WTC11 (cell line): ENCODE measurements at regions not wholly inside any gene's neighbourhood (a gene's known extent, or its start where the extent isn't known, plus 50 kb on each side); places are given as distances from the start of the nearest gene placed in this dataset.

ENCODE experiments used
- ATAC-seq: fragments of 200-7000 bp; cut with Tn5 transposase; 2 replicates; pipeline ENCODE4 v1.10.0; 2021; ENCODE audit warnings: mild to moderate bottlenecking, moderate library complexity
- CTCF ChIA-PET: fragments of 300-600 bp; sonication (Branson Sonifier 250); formaldehyde crosslinking; loops from one replicate; lab custom pipeline; 2021; ENCODE audit warnings: antibody characterized with exemption; lab: Charles Lee
- POLR2A ChIA-PET: fragments of 350-600 bp; sonication (Branson Sonifier 250); formaldehyde crosslinking; loops from one replicate; lab custom pipeline; 2021; ENCODE audit warnings: antibody characterized with exemption; lab: Charles Lee
- DNase-seq: peaks from one replicate; pipeline ENCODE4 v3.0.0; 2021; ENCODE audit warnings: low spot score
- H3K27ac Mint-ChIP-seq: 2 replicates; pipeline ENCODE4 v1.8.0; 2021; ENCODE audit warnings: mixed read lengths
- H3K27me3 Mint-ChIP-seq: 2 replicates; pipeline ENCODE4 v1.8.0; 2021; ENCODE audit warnings: low read depth, mild to moderate bottlenecking, moderate library complexity, mixed read lengths
- H3K36me3 Mint-ChIP-seq: 2 replicates; pipeline ENCODE4 v1.8.0; 2021; ENCODE audit warnings: mixed read lengths
- H3K4me1 Mint-ChIP-seq: 2 replicates; pipeline ENCODE4 v1.8.0; 2022; ENCODE audit warnings: mixed read lengths
- H3K4me3 Mint-ChIP-seq: 2 replicates; pipeline ENCODE4 v1.8.0; 2021; ENCODE audit warnings: mild to moderate bottlenecking, moderate library complexity, mixed read lengths
- H3K9me3 Mint-ChIP-seq: 2 replicates; pipeline ENCODE4 v1.8.0; 2021; ENCODE audit warnings: mixed read lengths
- ARID4B ChIP-seq: sonication (generic); formaldehyde crosslinking; IDR thresholded peaks from 2 replicates; pipeline ENCODE4 v1.8.0; 2023; ENCODE audit warnings: missing genetic modification reagents, mild to moderate bottlenecking, borderline replicate concordance
- ATF3 ChIP-seq: sonication (generic); formaldehyde crosslinking; conservative IDR thresholded peaks from 2 replicates; pipeline ENCODE4 v1.8.1; 2022; ENCODE audit warnings: mild to moderate bottlenecking, missing genetic modification reagents
- CDX4 ChIP-seq: fragments of 250-450 bp; sonication (Bioruptor Pico); IDR thresholded peaks from 2 replicates; pipeline ENCODE4 v1.9.0; 2021; ENCODE audit warnings: moderate library complexity, mild to moderate bottlenecking, inconsistent platforms, borderline replicate concordance
- E2F5 ChIP-seq: sonication (generic); formaldehyde crosslinking; IDR thresholded peaks from 2 replicates; pipeline ENCODE4 v1.8.1; 2022; ENCODE audit warnings: mild to moderate bottlenecking, moderate library complexity, missing genetic modification reagents
- ETV6 ChIP-seq: sonication (generic); formaldehyde crosslinking; IDR thresholded peaks from 2 replicates; pipeline ENCODE4 v1.8.1; 2022; ENCODE audit warnings: mild to moderate bottlenecking, missing genetic modification reagents
- FOXP1 ChIP-seq: sonication (generic); formaldehyde crosslinking; IDR thresholded peaks from 2 replicates; pipeline ENCODE4 v1.8.0; 2022; ENCODE audit warnings: missing genetic modification reagents, mild to moderate bottlenecking, moderate library complexity, borderline replicate concordance
- IRF1 ChIP-seq: sonication (generic); formaldehyde crosslinking; IDR thresholded peaks from 2 replicates; pipeline ENCODE4 v1.8.0; 2023; ENCODE audit warnings: missing genetic modification reagents
- IRF2 ChIP-seq: sonication (generic); formaldehyde crosslinking; IDR thresholded peaks from 2 replicates; pipeline ENCODE4 v1.8.0; 2022; ENCODE audit warnings: low read depth, missing genetic modification reagents, borderline replicate concordance
- JUN ChIP-seq: sonication (generic); formaldehyde crosslinking; IDR thresholded peaks from 2 replicates; pipeline ENCODE4 v1.8.0; 2023; ENCODE audit warnings: mild to moderate bottlenecking, missing genetic modification reagents
- KAT7 ChIP-seq: sonication (generic); formaldehyde crosslinking; IDR thresholded peaks from 2 replicates; pipeline ENCODE4 v1.8.1; 2023; ENCODE audit warnings: missing genetic modification reagents, mild to moderate bottlenecking, borderline replicate concordance
- MLX ChIP-seq: sonication (generic); formaldehyde crosslinking; IDR thresholded peaks from 2 replicates; pipeline ENCODE4 v1.8.1; 2023; ENCODE audit warnings: mild to moderate bottlenecking, missing genetic modification reagents, moderate library complexity
- MYBL2 ChIP-seq: sonication (generic); formaldehyde crosslinking; IDR thresholded peaks from 2 replicates; pipeline ENCODE4 v1.8.1; 2023; ENCODE audit warnings: mild to moderate bottlenecking, moderate library complexity, missing genetic modification reagents
- PRRX2 ChIP-seq: fragments of 250-450 bp; sonication (Bioruptor Pico); IDR thresholded peaks from 2 replicates; pipeline ENCODE4 v1.8.0; 2021; ENCODE audit warnings: mild to moderate bottlenecking
- TCF7 ChIP-seq: sonication (generic); formaldehyde crosslinking; IDR thresholded peaks from 2 replicates; pipeline ENCODE4 v1.8.0; 2022; ENCODE audit warnings: mild to moderate bottlenecking, low read depth, missing genetic modification reagents, moderate library complexity
- TP53 ChIP-seq: sonication (generic); formaldehyde crosslinking; IDR thresholded peaks from 2 replicates; pipeline ENCODE4 v1.8.1; 2023; ENCODE audit warnings: mild to moderate bottlenecking, missing genetic modification reagents
- USF2 ChIP-seq: sonication (generic); formaldehyde crosslinking; IDR thresholded peaks from 2 replicates; pipeline ENCODE4 v1.8.1; 2023; ENCODE audit warnings: mild to moderate bottlenecking, missing genetic modification reagents, moderate library complexity
- ZBTB21 ChIP-seq: sonication (generic); formaldehyde crosslinking; IDR thresholded peaks from 2 replicates; pipeline ENCODE4 v1.8.1; 2023; ENCODE audit warnings: mild to moderate bottlenecking, missing genetic modification reagents, borderline replicate concordance
- ZNF121 ChIP-seq: sonication (generic); formaldehyde crosslinking; IDR thresholded peaks from 2 replicates; pipeline ENCODE4 v1.8.0; 2023; ENCODE audit warnings: missing genetic modification reagents
- ZNF396 ChIP-seq: fragments of 250-450 bp; sonication (Bioruptor Pico); IDR thresholded peaks from 2 replicates; pipeline ENCODE4 v1.8.0; 2021; ENCODE audit warnings: mild to moderate bottlenecking, moderate library complexity, borderline replicate concordance
- ZNF423 ChIP-seq: fragments of 250-450 bp; sonication (Bioruptor Pico); IDR thresholded peaks from 2 replicates; pipeline ENCODE4 v2.1.2; 2022; ENCODE audit warnings: mild to moderate bottlenecking, moderate library complexity
- ZNF671 ChIP-seq: fragments of 250-450 bp; sonication (Bioruptor Pico); IDR thresholded peaks from 2 replicates; pipeline ENCODE4 v1.8.0; 2021; ENCODE audit warnings: mild to moderate bottlenecking
- ZSCAN18 ChIP-seq: fragments of 250-450 bp; sonication (Bioruptor Pico); IDR thresholded peaks from 2 replicates; pipeline ENCODE4 v2.1.2; 2022; ENCODE audit warnings: mild to moderate bottlenecking, moderate library complexity

- TF ChIP-seq CDX4 (CRISPR knock-in tag), result no peak
- TF ChIP-seq ZSCAN18 (CRISPR knock-in tag), result no peak
- TF ChIP-seq ZNF396 (CRISPR knock-in tag), result no peak
- TF ChIP-seq TCF7 (CRISPR knock-in tag), result no peak
These were observed 174.7 kb upstream of the PPP1R2C start (continued) for GRCh38 chrX:42952621-42953020.

GRCh38 chrX:42954880-42955279 is 176.9 kb upstream of the PPP1R2C start:
- H3K4me1 Mint-ChIP-seq, result peaks cover 6% of the 10 kb centered on the region; the same call in 1 of the 2 replicates
- no peak overlapping the region for H3K4me3 Mint-ChIP-seq
- peaks cover 15% of the 10 kb centered on the region for H3K36me3 Mint-ChIP-seq
- H3K27ac Mint-ChIP-seq, result no peak overlapping the region
- POLR2A ChIA-PET, result no interaction called here
- TF ChIP-seq IRF1 (CRISPR knock-in tag) (no peak), TCF7 (CRISPR knock-in tag) (no peak), ATF3 (CRISPR knock-in tag) (no peak), USF2 (no peak)
- peaks cover under 1% of the 10 kb centered on the region; the same call in 1 of the 2 replicates for H3K27me3 Mint-ChIP-seq
- no peak for DNase-seq
- ATAC-seq, result no peak
- H3K9me3 Mint-ChIP-seq, result peaks cover 3% of the 10 kb centered on the region
- CTCF ChIA-PET, result no interaction called here

GRCh38 chrX:42955349-42955748 is 177.4 kb upstream of the PPP1R2C start:
- ATAC-seq (no peak), DNase-seq (no peak)
- H3K9me3 Mint-ChIP-seq, result peaks cover 8% of the 10 kb centered on the region
- TF ChIP-seq TP53 (CRISPR knock-in tag) (no peak), ZNF671 (no peak), ZNF396 (CRISPR knock-in tag) (no peak), ZBTB21 (CRISPR knock-in tag) (no peak), ZNF121 (CRISPR knock-in tag) (no peak), MLX (CRISPR knock-in tag) (no peak), ARID4B (no peak), FOXP1 (CRISPR knock-in tag) (no peak), MYBL2 (CRISPR knock-in tag) (no peak), JUN (no peak), IRF2 (CRISPR knock-in tag) (no peak), KAT7 (CRISPR knock-in tag) (no peak), E2F5 (CRISPR knock-in tag) (no peak), PRRX2 (no peak), ZNF423 (CRISPR knock-in tag) (no peak), ETV6 (CRISPR knock-in tag) (no peak)
- H3K27ac Mint-ChIP-seq, result no peak overlapping the region
- H3K36me3 Mint-ChIP-seq, result peaks cover 19% of the 10 kb centered on the region
- ChIA-PET POLR2A (no interaction called here), CTCF (no interaction called here)
- H3K4me3 Mint-ChIP-seq, result no peak overlapping the region
- peaks cover 2% of the 10 kb centered on the region; the same call in 1 of the 2 replicates for H3K27me3 Mint-ChIP-seq
- 0 out of 2 replicates have a peak, but pooled peaks cover 6% of the 10 kb centered on the region for H3K4me1 Mint-ChIP-seq
